GM12878 (cell line): ENCODE measurements at regions not wholly inside any gene's neighbourhood (a gene's known extent, or its start where the extent isn't known, plus 50 kb on each side); places are given as distances from the start of the nearest gene placed in this dataset.

Experiments
- CBX3 ChIP-seq: fragments of 200-600 bp; sonication (generic); IDR thresholded peaks from 2 replicates; pipeline ENCODE4 v1.6.1; 2016; ENCODE audit warnings: low read depth, borderline replicate concordance
- CTCF ChIP-seq, 3 experiments: IDR thresholded peaks in 2 of 3; conservative IDR thresholded peaks in 1 of 3; 2 replicates each; pipeline ENCODE4 v1.5.1; 2011; ENCODE audit warnings: low read depth in 3 of 3, low read length in 3 of 3, mild to moderate bottlenecking in 3 of 3, control low read depth in 2 of 3, moderate library complexity in 2 of 3, inconsistent platforms in 1 of 3, mixed read lengths in 1 of 3; ENCODE audit not compliant: control insufficient read depth in 2 of 3, insufficient read depth in 1 of 3; ENCODE audit errors: extremely low read depth in 1 of 3
- JUND ChIP-seq: IDR thresholded peaks from 2 replicates; pipeline ENCODE4 v1.6.1; 2012; ENCODE audit warnings: low read depth, mild to moderate bottlenecking, low read length, improper control_type of control experiment, moderate library complexity
- NFYB ChIP-seq: IDR thresholded peaks from 2 replicates; pipeline ENCODE4 v1.6.1; 2011; ENCODE audit warnings: low read depth, mild to moderate bottlenecking, low read length, improper control_type of control experiment, moderate library complexity; ENCODE audit not compliant: insufficient read depth
- PBX3 ChIP-seq: IDR thresholded peaks from 2 replicates; pipeline ENCODE4 v1.6.1; 2011; ENCODE audit warnings: mild to moderate bottlenecking, low read depth, low read length, moderate library complexity; ENCODE audit not compliant: insufficient replicate concordance
- POLR2AphosphoS5 ChIP-seq: IDR thresholded peaks from 2 replicates; pipeline ENCODE4 v1.6.1; 2011; ENCODE audit warnings: mild to moderate bottlenecking, low read length, inconsistent platforms
- RAD21 ChIP-seq: IDR thresholded peaks from 2 replicates; pipeline ENCODE4 v1.6.1; 2011; ENCODE audit warnings: mild to moderate bottlenecking, low read depth, low read length, moderate library complexity; ENCODE audit not compliant: insufficient read depth
- TAF1 ChIP-seq: IDR thresholded peaks from 2 replicates; pipeline ENCODE4 v1.6.1; 2011; ENCODE audit warnings: mild to moderate bottlenecking, low read depth, low read length, borderline replicate concordance
- ZNF24 ChIP-seq: fragments of 450-650 bp; IDR thresholded peaks from 2 replicates; pipeline ENCODE4 v1.6.1; 2017; ENCODE audit warnings: antibody characterized with exemption, mild to moderate bottlenecking
- ZNF274 ChIP-seq: IDR thresholded peaks from one replicate; pipeline ENCODE4 v1.8.0; 2011; ENCODE audit not compliant: insufficient read length, insufficient read depth

- TF ChIP-seq CTCF (IDR thresholded peaks at IDR 0.05 in 2 of 3, conservative IDR thresholded peaks at IDR 0.05 in 1 of 3; ENCODE audit: control insufficient read depth in 2 of 3, extremely low read depth in 1 of 3, insufficient read depth in 1 of 3, low read depth in 3 of 3, low read length in 3 of 3), result no peak
- no peak for TF ChIP-seq RAD21
- TF ChIP-seq ZNF24, result no peak
- no peak for TF ChIP-seq ZNF274
- TF ChIP-seq POLR2AphosphoS5, result no peak
- no peak for TF ChIP-seq PBX3
- TF ChIP-seq JUND, result no peak
- no peak for TF ChIP-seq NFYB
- no peak for TF ChIP-seq TAF1
- no peak for TF ChIP-seq CBX3
These were observed 119.2 kb upstream of the GRID2 start for GRCh38 chr4:92184566-92184965.
